HepG2 (cell line): ENCODE measurements at regions not wholly inside any gene's neighbourhood (a gene's known extent, or its start where the extent isn't known, plus 50 kb on each side); places are given as distances from the start of the nearest gene placed in this dataset.

ENCODE experiments used
- MTA3 ChIP-seq: sonication (generic); formaldehyde crosslinking; IDR thresholded peaks from 2 replicates; pipeline ENCODE4 v1.4.0; 2020; ENCODE audit warnings: missing genetic modification reagents
- PATZ1 ChIP-seq: sonication (generic); formaldehyde crosslinking; IDR thresholded peaks from 2 replicates; pipeline ENCODE4 v1.4.0; 2020; ENCODE audit warnings: missing genetic modification reagents
- PHF20 ChIP-seq: sonication (generic); formaldehyde crosslinking; IDR thresholded peaks from 2 replicates; pipeline ENCODE4 v1.5.0; 2020; ENCODE audit warnings: mild to moderate bottlenecking, missing genetic modification reagents
- PHF8 ChIP-seq: sonication (generic); formaldehyde crosslinking; IDR thresholded peaks from 2 replicates; pipeline ENCODE4 v1.5.0; 2020; ENCODE audit warnings: missing genetic modification reagents
- PLSCR1 ChIP-seq: sonication (generic); formaldehyde crosslinking; IDR thresholded peaks from 2 replicates; pipeline ENCODE4 v1.5.0; 2020; ENCODE audit warnings: missing genetic modification reagents, mild to moderate bottlenecking, borderline replicate concordance
- PRDM4 ChIP-seq: sonication (generic); formaldehyde crosslinking; IDR thresholded peaks from 2 replicates; pipeline ENCODE4 v1.9.0; 2021; ENCODE audit warnings: missing genetic modification reagents, borderline replicate concordance
- RARA ChIP-seq: IDR thresholded peaks from 2 replicates; pipeline ENCODE4 v1.6.1; 2016; ENCODE audit warnings: missing genetic modification reagents, missing compliant biosample characterization
- SKIL ChIP-seq: sonication (generic); formaldehyde crosslinking; IDR thresholded peaks from 2 replicates; pipeline ENCODE4 v1.8.0; 2022; ENCODE audit warnings: missing genetic modification reagents, mild to moderate bottlenecking, moderate library complexity, borderline replicate concordance
- SP2 ChIP-seq: sonication (generic); formaldehyde crosslinking; IDR thresholded peaks from 2 replicates; pipeline ENCODE4 v1.5.1; 2020; ENCODE audit warnings: mild to moderate bottlenecking, missing genetic modification reagents
- TCF7 ChIP-seq: sonication (generic); IDR thresholded peaks from 2 replicates; pipeline ENCODE4 v1.6.1; 2016; ENCODE audit warnings: antibody characterized with exemption, low read depth
- THAP9 ChIP-seq: sonication (generic); formaldehyde crosslinking; IDR thresholded peaks from 2 replicates; pipeline ENCODE4; 2020; ENCODE audit warnings: missing genetic modification reagents, mild to moderate bottlenecking, borderline replicate concordance
- ZBTB46 ChIP-seq: sonication (generic); formaldehyde crosslinking; IDR thresholded peaks from 2 replicates; pipeline ENCODE4 v1.4.0; 2020; ENCODE audit warnings: mild to moderate bottlenecking, missing genetic modification reagents, borderline replicate concordance
- ZC3H4 ChIP-seq: sonication (generic); formaldehyde crosslinking; IDR thresholded peaks from 2 replicates; pipeline ENCODE4 v1.4.0; 2020; ENCODE audit warnings: missing genetic modification reagents, borderline replicate concordance
- ZFX ChIP-seq: sonication (generic); formaldehyde crosslinking; IDR thresholded peaks from 2 replicates; pipeline ENCODE4 v1.4.0; 2020; ENCODE audit warnings: mild to moderate bottlenecking, low read depth, missing genetic modification reagents, moderate library complexity

- no peak for TF ChIP-seq PATZ1
- TF ChIP-seq ZFX (CRISPR knock-in tag), result peak; percentile 83
- TF ChIP-seq MTA3, result no peak
- TF ChIP-seq ZBTB46, result no peak
- TF ChIP-seq THAP9, result peak; percentile 29; the same call in 1 of the 2 replicates
- TF ChIP-seq PHF8, result peak; percentile 84
- no peak for TF ChIP-seq TCF7
- TF ChIP-seq ZC3H4 (CRISPR knock-in tag), result peak; percentile 91; the same call in 1 of the 2 replicates
- no peak for TF ChIP-seq SP2 (CRISPR knock-in tag)
- TF ChIP-seq RARA, result peak; percentile 11; the same call in 1 of the 2 replicates
- no peak; the same call in 1 of the 2 replicates for TF ChIP-seq PRDM4 (CRISPR knock-in tag)
- TF ChIP-seq PHF20 (CRISPR knock-in tag), result no peak
- no peak for TF ChIP-seq SKIL (CRISPR knock-in tag)
- TF ChIP-seq PLSCR1, result no peak
Measured at GRCh38 chr6:26199057-26199772, 112.0 kb downstream of the HFE start (continued).
